Upper lobe of left lung (tissue), 4 donors: ENCODE measurements at regions not wholly inside any gene's neighbourhood (a gene's known extent, or its start where the extent isn't known, plus 50 kb on each side); places are given as distances from the start of the nearest gene placed in this dataset.

Experiments
- EP300 ChIP-seq, 4 donors: sonication (generic); formaldehyde crosslinking; IDR thresholded peaks; one replicate each; pipeline ENCODE4 v1.5.1; 2017; ENCODE audit warnings: antibody characterized with exemption in 4 of 4, control low read depth in 2 of 4
- POLR2A ChIP-seq, 4 donors: fragments of 450-650 bp; IDR thresholded peaks; one replicate each; pipeline ENCODE4 v1.5.1; 2016 to 2017; ENCODE audit warnings: antibody characterized with exemption in 4 of 4, mild to moderate bottlenecking in 2 of 4
- TF ChIP-seq, protein P1 (sequence below), 6 experiments: fragments of 450-650 bp in 4 of 6; fragments of 200-600 bp in 2 of 6; sonication (generic) in 2 of 6; IDR thresholded peaks; one replicate each; pipeline ENCODE4 v1.5.1; 2016 to 2019; ENCODE audit warnings: antibody characterized with exemption in 6 of 6

GRCh38 chr7:159229683-159230475, 85.2 kb upstream of the VIPR2 start:
- TF ChIP-seq POLR2A (IDR thresholded peaks at IDR 0.05) (no peak), EP300 (IDR thresholded peaks at IDR 0.05) (no peak)
- TF ChIP-seq, protein P1, sequence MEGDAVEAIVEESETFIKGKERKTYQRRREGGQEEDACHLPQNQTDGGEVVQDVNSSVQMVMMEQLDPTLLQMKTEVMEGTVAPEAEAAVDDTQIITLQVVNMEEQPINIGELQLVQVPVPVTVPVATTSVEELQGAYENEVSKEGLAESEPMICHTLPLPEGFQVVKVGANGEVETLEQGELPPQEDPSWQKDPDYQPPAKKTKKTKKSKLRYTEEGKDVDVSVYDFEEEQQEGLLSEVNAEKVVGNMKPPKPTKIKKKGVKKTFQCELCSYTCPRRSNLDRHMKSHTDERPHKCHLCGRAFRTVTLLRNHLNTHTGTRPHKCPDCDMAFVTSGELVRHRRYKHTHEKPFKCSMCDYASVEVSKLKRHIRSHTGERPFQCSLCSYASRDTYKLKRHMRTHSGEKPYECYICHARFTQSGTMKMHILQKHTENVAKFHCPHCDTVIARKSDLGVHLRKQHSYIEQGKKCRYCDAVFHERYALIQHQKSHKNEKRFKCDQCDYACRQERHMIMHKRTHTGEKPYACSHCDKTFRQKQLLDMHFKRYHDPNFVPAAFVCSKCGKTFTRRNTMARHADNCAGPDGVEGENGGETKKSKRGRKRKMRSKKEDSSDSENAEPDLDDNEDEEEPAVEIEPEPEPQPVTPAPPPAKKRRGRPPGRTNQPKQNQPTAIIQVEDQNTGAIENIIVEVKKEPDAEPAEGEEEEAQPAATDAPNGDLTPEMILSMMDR (IDR thresholded peaks at IDR 0.05), result no peak
